Neural cell (in vitro differentiated cells): ENCODE measurements at regions not wholly inside any gene's neighbourhood (a gene's known extent, or its start where the extent isn't known, plus 50 kb on each side); places are given as distances from the start of the nearest gene placed in this dataset.

Experiments used
- H2AFZ ChIP-seq: fragments of 200-600, 300-800 bp; sonication (generic), shearing (Covaris generic); 2 replicates; pipeline ENCODE4 v1.6.0; 2014; ENCODE audit warnings: low read depth, mild to moderate bottlenecking, antibody characterized with exemption, low read length, moderate library complexity
- H3F3A ChIP-seq: fragments of 200-600 bp; shearing (Covaris generic); 2 replicates; pipeline ENCODE4 v1.6.1; 2016; ENCODE audit warnings: mild to moderate bottlenecking, moderate library complexity, mixed read lengths, antibody characterized with exemption, low read length; ENCODE audit not compliant: insufficient read depth, poor library complexity, severe bottlenecking
- H3K27ac ChIP-seq: fragments of 200-600, 300-800 bp; sonication (generic), shearing (Covaris generic); 2 replicates; pipeline ENCODE4 v1.5.1; 2014; ENCODE audit warnings: mild to moderate bottlenecking, low read length, moderate library complexity
- H3K27me3 ChIP-seq: fragments of 300-800, 200-600 bp; sonication (generic), shearing (Covaris generic); 2 replicates; pipeline ENCODE4 v1.6.0; 2014; ENCODE audit warnings: mild to moderate bottlenecking, low read depth, low read length, moderate library complexity; ENCODE audit not compliant: insufficient read depth
- H3K36me3 ChIP-seq: fragments of 300-800, 200-600 bp; sonication (generic), shearing (Covaris generic); 2 replicates; pipeline ENCODE4 v1.5.1; 2014; ENCODE audit warnings: mild to moderate bottlenecking, antibody characterized with exemption, low read length, moderate library complexity; ENCODE audit not compliant: insufficient read depth
- H3K4me2 ChIP-seq: fragments of 300-800, 200-600 bp; sonication (generic), shearing (Covaris generic); 2 replicates; pipeline ENCODE4 v1.6.0; 2014; ENCODE audit warnings: mild to moderate bottlenecking, low read length
- H3K4me3 ChIP-seq: fragments of 300-800, 200-600 bp; sonication (generic), shearing (Covaris generic); 2 replicates; pipeline ENCODE4 v1.5.1; 2014; ENCODE audit warnings: mild to moderate bottlenecking, low read length, moderate library complexity
- H3K79me2 ChIP-seq: fragments of 200-600 bp; shearing (Covaris generic); replicated peaks from 2 replicates; pipeline ENCODE4 v1.6.0; 2014; ENCODE audit warnings: mild to moderate bottlenecking, low read length, moderate library complexity; ENCODE audit not compliant: insufficient read depth
- H3K9ac ChIP-seq: fragments of 300-800, 200-600 bp; sonication (generic), shearing (Covaris generic); 2 replicates; pipeline ENCODE4 v1.6.1; 2016; ENCODE audit warnings: mild to moderate bottlenecking, low read length, mixed read lengths
- H3K9me2 ChIP-seq: fragments of 200-600 bp; shearing (Covaris generic); 2 replicates; pipeline ENCODE4 v1.6.1; 2016; ENCODE audit warnings: mild to moderate bottlenecking, low read length, mixed read lengths; ENCODE audit not compliant: insufficient read depth
- H3K9me3 ChIP-seq: fragments of 200-600, 300-800 bp; sonication (generic), shearing (Covaris generic); 2 replicates; pipeline ENCODE4 v1.6.1; 2016; ENCODE audit warnings: mild to moderate bottlenecking, mixed run types, low read length, moderate library complexity, mixed read lengths
- H4K20me1 ChIP-seq: fragments of 200-600 bp; shearing (Covaris generic); 2 replicates; pipeline ENCODE4 v1.6.1; 2016; ENCODE audit warnings: mild to moderate bottlenecking, mixed run types; ENCODE audit not compliant: insufficient read depth
- EP300 ChIP-seq: fragments of 450-650 bp; conservative IDR thresholded peaks from 2 replicates; pipeline ENCODE4 v1.6.1; 2014; ENCODE audit warnings: antibody characterized with exemption, mild to moderate bottlenecking, moderate library complexity; ENCODE audit not compliant: poor library complexity, severe bottlenecking
- EZH2 ChIP-seq: fragments of 200-600, 300-800 bp; shearing (Covaris generic), sonication (generic); IDR thresholded peaks from 2 replicates; pipeline ENCODE4 v1.6.1; 2014; ENCODE audit warnings: antibody characterized with exemption, low read length, borderline replicate concordance, mild to moderate bottlenecking; ENCODE audit not compliant: insufficient read depth, poor library complexity, severe bottlenecking
- MXI1 ChIP-seq: fragments of 450-650 bp; conservative IDR thresholded peaks from 2 replicates; pipeline ENCODE4 v1.6.1; 2014; ENCODE audit warnings: antibody characterized with exemption, mild to moderate bottlenecking; ENCODE audit not compliant: poor library complexity, severe bottlenecking
- POLR2AphosphoS5 ChIP-seq: IDR thresholded peaks from 2 replicates; pipeline ENCODE4 v1.6.1; 2012
- RAD21 ChIP-seq: fragments of 450-650 bp; conservative IDR thresholded peaks from 2 replicates; pipeline ENCODE4 v1.6.1; 2014; ENCODE audit warnings: antibody characterized with exemption, mild to moderate bottlenecking, moderate library complexity
- SMC3 ChIP-seq: fragments of 450-650 bp; conservative IDR thresholded peaks from 2 replicates; pipeline ENCODE4 v1.6.1; 2014; ENCODE audit warnings: antibody characterized with exemption, mild to moderate bottlenecking, moderate library complexity; ENCODE audit not compliant: poor library complexity
- TAF1 ChIP-seq: IDR thresholded peaks from 2 replicates; pipeline ENCODE4 v1.6.1; 2012; ENCODE audit warnings: low read depth
- TF ChIP-seq, protein P1 (sequence below): IDR thresholded peaks from 2 replicates; pipeline ENCODE4 v1.6.1; 2012; ENCODE audit warnings: borderline replicate concordance
- TF ChIP-seq, protein P2 (sequence below): fragments of 450-650 bp; IDR thresholded peaks from 2 replicates; pipeline ENCODE4 v1.5.1; 2014; ENCODE audit warnings: antibody characterized with exemption, mild to moderate bottlenecking, moderate library complexity; ENCODE audit not compliant: poor library complexity, severe bottlenecking

DNA sequence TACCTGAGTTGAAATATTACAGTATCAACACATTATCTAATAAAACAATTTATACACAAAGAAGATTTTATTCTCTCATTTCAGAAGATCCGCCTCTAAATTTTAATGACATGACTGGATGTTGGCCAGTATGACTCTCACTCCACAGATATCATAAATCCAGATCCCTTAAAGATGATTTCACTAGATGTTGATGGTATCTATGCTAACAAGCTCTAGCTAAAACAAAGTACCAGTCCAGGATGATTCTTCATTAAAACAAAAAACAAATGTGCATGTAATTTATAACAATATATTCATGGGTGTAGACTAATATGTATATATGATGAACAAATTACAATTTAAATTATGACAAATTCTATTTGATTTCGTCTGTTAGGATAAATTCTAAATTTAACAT is 708.4 kb downstream of the SATB2 start:
- no peak overlapping the region for H3K27ac ChIP-seq
- H3K4me3 ChIP-seq: no peak overlapping the region
- H3F3A ChIP-seq: no peaks in the 10 kb centered on the region
- H3K4me2 ChIP-seq: no peak overlapping the region
- H3K27me3 ChIP-seq: no peaks in the 10 kb centered on the region
- no peak overlapping the region for H2AFZ ChIP-seq
- no peak for TF ChIP-seq POLR2AphosphoS5
- TF ChIP-seq, protein P1, sequence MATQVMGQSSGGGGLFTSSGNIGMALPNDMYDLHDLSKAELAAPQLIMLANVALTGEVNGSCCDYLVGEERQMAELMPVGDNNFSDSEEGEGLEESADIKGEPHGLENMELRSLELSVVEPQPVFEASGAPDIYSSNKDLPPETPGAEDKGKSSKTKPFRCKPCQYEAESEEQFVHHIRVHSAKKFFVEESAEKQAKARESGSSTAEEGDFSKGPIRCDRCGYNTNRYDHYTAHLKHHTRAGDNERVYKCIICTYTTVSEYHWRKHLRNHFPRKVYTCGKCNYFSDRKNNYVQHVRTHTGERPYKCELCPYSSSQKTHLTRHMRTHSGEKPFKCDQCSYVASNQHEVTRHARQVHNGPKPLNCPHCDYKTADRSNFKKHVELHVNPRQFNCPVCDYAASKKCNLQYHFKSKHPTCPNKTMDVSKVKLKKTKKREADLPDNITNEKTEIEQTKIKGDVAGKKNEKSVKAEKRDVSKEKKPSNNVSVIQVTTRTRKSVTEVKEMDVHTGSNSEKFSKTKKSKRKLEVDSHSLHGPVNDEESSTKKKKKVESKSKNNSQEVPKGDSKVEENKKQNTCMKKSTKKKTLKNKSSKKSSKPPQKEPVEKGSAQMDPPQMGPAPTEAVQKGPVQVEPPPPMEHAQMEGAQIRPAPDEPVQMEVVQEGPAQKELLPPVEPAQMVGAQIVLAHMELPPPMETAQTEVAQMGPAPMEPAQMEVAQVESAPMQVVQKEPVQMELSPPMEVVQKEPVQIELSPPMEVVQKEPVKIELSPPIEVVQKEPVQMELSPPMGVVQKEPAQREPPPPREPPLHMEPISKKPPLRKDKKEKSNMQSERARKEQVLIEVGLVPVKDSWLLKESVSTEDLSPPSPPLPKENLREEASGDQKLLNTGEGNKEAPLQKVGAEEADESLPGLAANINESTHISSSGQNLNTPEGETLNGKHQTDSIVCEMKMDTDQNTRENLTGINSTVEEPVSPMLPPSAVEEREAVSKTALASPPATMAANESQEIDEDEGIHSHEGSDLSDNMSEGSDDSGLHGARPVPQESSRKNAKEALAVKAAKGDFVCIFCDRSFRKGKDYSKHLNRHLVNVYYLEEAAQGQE: no peak
- TF ChIP-seq, protein P2, sequence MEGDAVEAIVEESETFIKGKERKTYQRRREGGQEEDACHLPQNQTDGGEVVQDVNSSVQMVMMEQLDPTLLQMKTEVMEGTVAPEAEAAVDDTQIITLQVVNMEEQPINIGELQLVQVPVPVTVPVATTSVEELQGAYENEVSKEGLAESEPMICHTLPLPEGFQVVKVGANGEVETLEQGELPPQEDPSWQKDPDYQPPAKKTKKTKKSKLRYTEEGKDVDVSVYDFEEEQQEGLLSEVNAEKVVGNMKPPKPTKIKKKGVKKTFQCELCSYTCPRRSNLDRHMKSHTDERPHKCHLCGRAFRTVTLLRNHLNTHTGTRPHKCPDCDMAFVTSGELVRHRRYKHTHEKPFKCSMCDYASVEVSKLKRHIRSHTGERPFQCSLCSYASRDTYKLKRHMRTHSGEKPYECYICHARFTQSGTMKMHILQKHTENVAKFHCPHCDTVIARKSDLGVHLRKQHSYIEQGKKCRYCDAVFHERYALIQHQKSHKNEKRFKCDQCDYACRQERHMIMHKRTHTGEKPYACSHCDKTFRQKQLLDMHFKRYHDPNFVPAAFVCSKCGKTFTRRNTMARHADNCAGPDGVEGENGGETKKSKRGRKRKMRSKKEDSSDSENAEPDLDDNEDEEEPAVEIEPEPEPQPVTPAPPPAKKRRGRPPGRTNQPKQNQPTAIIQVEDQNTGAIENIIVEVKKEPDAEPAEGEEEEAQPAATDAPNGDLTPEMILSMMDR: no peak
- TF ChIP-seq TAF1: no peak
- TF ChIP-seq EP300: no peak
- TF ChIP-seq RAD21: no peak
- no peak for TF ChIP-seq MXI1
- TF ChIP-seq EZH2: no peak
- no peak for TF ChIP-seq SMC3
- H3K9me3 ChIP-seq: no peaks in the 10 kb centered on the region
- no peak overlapping the region for H3K9ac ChIP-seq
- H4K20me1 ChIP-seq: no peaks in the 10 kb centered on the region
- H3K36me3 ChIP-seq: no peaks in the 10 kb centered on the region
- no peaks in the 10 kb centered on the region for H3K9me2 ChIP-seq
- no peaks in the 10 kb centered on the region for H3K79me2 ChIP-seq

DNA sequence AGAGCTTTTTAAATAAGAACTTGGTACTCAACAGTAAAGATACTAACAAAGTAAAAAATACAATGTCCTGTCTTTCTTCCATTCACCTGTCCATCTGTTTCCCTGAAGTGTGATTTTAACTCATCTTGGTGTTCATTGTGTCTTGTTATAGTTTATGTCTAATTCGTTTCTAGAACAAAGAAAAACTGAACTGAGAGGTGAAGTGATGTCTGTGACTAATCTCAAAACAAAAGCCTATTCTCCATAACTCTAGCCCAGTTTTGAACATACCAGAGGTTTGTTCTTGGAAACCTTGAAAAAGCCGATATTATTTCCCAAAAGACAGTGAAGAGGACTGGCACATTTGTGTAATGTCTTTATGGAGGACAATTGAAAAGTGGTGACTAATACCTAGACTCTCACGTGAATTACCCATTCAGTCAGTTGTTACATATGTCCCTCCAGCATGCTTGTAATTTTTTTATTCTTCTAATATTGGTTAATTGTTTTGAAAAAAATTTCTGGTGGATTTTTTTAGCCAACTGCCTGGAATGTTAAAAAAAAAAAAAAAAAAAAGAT is 725.8 kb downstream of the SATB2 start:
- H3K9me2 ChIP-seq: no peaks in the 10 kb centered on the region
- no peak overlapping the region for H3K9ac ChIP-seq
- H3K4me2 ChIP-seq: no peak overlapping the region
- H2AFZ ChIP-seq: no peak overlapping the region
- H3K4me3 ChIP-seq: no peak overlapping the region
- H3K79me2 ChIP-seq: no peaks in the 10 kb centered on the region
- H3K27me3 ChIP-seq: no peaks in the 10 kb centered on the region
- H3K27ac ChIP-seq: no peak overlapping the region
- H4K20me1 ChIP-seq: no peaks in the 10 kb centered on the region
- TF ChIP-seq EP300 (no peak), TAF1 (no peak), EZH2 (no peak), POLR2AphosphoS5 (no peak), MXI1 (no peak), RAD21 (no peak), SMC3 (no peak)
- TF ChIP-seq, protein P1: no peak
- TF ChIP-seq, protein P2: no peak
- H3F3A ChIP-seq: no peaks in the 10 kb centered on the region
- H3K36me3 ChIP-seq: no peaks in the 10 kb centered on the region
- H3K9me3 ChIP-seq: no peaks in the 10 kb centered on the region
